ENCODE measurements at regions not wholly inside any gene's neighbourhood (a gene's known extent, or its start where the extent isn't known, plus 50 kb on each side); places are given as distances from the start of the nearest gene placed in this dataset.
A peak's percentile ranks its signal among the peaks of the same experiment; 100 is the strongest.

- no peak for DNase-seq
Measured at GRCh38 chr3:159887911-159888310, 100.7 kb upstream of the IL12A start.

- DNase-seq, result no peak
Measured at GRCh38 chr3:159892171-159892795, 96.4 kb upstream of the IL12A start.

DNA sequence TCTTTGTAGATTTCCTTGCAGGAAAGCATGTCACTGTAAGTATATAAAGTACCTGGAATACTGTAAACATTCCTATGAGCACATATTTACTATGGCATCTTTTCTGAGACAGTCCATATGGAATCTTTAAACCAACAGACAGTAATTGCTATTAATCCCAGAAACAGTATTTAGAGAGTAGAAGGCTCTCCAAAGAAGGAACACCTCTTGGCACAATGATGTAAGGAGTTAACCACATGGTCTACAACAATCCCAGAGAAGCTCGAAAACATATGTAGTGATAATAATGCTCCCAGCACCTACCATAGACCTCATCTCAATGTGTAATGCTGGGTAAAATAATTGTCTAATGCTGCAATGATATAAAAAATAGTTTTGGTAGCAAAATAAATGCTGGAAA lies 95.8 kb upstream of the IL12A start:
- DNase-seq, result no peak

GRCh38 chr3:159894386-159894785 lies 94.2 kb upstream of the IL12A start:
- no peak for DNase-seq

DNA sequence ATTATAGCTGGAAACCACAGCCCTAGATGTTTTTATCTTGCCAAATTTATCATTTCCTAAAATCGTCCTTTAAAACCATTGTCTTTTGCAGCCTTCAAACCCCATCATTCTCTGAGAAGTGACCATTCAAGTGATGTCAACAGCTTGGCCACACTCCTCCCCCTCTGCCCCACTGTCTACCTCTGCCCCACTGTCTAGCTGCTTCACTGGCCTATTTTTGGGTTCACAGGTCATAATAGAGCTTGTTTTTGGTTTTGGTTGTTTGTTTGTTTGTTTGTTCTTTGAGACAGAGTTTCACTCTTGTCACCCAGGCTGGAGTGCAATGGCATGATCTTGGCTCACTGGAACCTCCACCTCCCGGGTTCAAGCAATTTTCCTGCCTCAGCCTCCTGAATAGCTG lies 93.2 kb upstream of the IL12A start:
- no peak for DNase-seq

DNA sequence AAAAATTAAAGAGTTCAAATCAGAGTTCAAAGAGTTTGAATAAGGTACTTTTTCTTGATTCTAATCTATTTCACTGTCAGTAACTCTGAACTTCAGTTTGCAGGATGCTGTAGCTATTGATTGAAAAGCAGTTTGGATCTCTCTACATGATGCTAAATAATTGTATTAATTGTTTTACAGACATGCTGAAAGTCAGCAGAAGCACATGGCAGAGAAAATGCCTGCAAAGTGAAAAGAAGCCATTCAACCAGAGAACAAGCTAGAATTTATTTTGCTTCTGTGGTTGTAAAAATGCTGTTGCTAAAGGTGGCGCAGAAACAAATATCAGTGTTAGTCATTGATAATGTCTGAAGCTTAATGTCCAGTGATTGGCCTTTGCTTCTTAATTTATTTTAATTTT lies 92.1 kb upstream of the IL12A start:
- no peak for DNase-seq

GRCh38 chr3:159897331-159898075 lies 91.1 kb upstream of the IL12A start:
- DNase-seq, result no peak

DNA sequence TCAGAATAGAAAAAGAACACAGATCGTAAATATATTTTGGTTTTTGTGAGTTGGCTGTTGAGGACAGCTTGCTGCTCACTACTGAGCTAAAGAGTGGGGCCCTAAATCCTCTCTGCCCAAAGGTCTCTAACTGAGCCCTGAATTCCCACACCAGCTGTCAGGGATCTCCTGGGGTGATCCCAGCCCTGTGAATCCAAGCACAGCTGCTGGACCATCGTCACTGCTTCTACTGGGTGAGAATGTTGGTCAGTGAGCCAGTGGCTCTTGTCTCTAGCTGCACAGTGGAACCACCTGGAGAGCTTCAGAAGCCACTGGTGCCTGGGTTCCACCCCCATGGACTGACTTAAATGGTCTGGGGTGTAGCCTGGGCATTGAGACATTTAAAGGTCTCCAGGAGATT lies 90.5 kb upstream of the IL12A start:
- no peak for DNase-seq

- no peak for DNase-seq
Measured at GRCh38 chr3:159899166-159899565, 89.5 kb upstream of the IL12A start.

GRCh38 chr3:159902546-159903314 lies 85.9 kb upstream of the IL12A start:
- no peak for DNase-seq

DNA sequence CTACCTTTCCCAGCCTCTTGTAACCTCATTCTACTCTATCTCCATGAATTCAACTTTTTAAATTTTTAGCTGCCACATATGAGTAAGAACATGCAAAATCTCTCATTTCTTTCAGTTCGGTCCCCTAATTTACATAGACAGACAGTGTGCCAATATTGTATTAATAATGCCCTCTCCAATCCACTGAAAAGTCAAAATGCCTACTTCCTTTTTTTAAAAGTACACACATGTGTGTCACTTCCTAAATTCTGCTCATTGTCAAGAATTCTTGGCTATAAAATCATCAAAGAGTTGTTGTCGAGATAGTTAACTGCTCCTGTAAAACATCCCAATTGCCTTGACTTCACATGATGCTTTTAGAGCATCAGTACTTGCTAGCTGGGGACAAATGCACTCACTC lies 84.2 kb upstream of the IL12A start:
- DNase-seq, result no peak

- no peak for DNase-seq
Measured at GRCh38 chr3:159904911-159905310, 83.7 kb upstream of the IL12A start.

- no peak for DNase-seq
Measured at GRCh38 chr3:159907828-159908227, 80.8 kb upstream of the IL12A start.

GRCh38 chr3:159910991-159911663 lies 77.5 kb upstream of the IL12A start:
- DNase-seq, result peak; percentile 33

- DNase-seq, result no peak
Measured at GRCh38 chr3:159911664-159912037, 77.0 kb upstream of the IL12A start.

GRCh38 chr3:159913712-159914414 lies 74.8 kb upstream of the IL12A start:
- no peak for DNase-seq

DNA sequence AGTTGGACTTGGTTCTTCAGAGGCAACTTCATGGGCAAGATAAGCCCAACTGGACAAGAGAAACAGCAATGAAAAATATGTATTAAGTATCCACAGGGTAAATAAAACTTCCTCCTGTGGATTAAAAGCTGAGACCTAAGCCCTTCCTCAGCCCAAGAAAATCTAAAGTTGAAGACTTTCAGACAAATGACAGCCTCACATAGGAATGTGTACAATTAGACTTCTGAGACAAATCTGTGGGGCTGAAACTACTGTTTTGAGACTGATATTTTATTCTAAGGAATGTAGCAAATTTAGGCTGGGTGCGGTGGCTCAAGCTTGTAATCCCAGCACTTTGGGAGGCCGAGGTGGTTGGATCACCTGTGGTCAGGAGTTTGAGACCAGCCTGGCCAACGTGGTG lies 74.2 kb upstream of the IL12A start:
- no peak for DNase-seq

GRCh38 chr3:159916052-159916451 lies 72.6 kb upstream of the IL12A start:
- DNase-seq, result no peak

DNA sequence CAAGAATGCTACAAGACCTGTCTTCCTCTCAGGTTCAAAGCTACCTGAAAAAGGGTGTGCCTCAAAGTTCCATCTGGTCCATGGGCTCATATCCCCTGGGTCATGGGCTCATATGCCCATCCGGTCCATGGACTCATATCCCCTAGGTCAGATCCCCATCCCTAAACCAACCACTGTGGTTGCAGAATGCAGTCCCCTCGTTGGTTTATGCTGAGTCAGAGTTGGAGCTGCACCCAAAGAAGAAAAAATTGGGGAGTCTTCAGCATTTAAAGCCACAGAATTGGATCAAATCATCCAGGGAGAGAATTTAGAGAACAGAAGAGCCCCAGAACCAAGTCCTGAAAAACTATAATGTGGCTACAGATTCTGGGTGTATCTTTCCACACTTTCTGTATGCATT lies 71.5 kb upstream of the IL12A start:
- no peak for DNase-seq

DNA sequence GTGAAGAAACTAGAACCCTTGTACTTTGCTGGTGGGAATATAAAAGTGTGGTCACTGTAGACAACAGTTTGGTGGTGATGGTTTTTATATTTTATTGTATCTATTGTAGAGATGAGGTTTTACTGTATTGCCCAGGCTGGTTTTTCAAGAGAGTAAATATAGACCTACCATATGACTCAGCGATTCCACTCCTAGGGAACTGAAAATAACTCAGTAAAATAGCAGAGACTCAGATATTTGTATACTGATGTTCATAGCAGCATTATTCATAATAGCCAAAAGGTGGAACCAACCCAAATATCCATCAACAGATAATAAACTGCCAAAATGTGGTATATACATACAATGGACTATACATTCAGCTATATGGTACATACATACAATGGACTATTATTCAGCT lies 68.8 kb upstream of the IL12A start:
- DNase-seq, result no peak

- no peak for DNase-seq
Measured at GRCh38 chr3:159922193-159922840, 66.3 kb upstream of the IL12A start.

GRCh38 chr3:159922861-159923312 lies 65.7 kb upstream of the IL12A start:
- DNase-seq, result no peak

Data from activated CD4-positive, alpha-beta T cell treated with anti-CD3 and anti-CD28 coated beads, Interleukin-2, amount 50 U/mL, for 16 hours (primary cell).